H54 (cell line): ENCODE measurements at regions not wholly inside any gene's neighbourhood (a gene's known extent, or its start where the extent isn't known, plus 50 kb on each side); places are given as distances from the start of the nearest gene placed in this dataset.
"Not testable (repeated sequence)": the region's sequence is repeated elsewhere in the genome, so short reads cannot be mapped to it uniquely, and the experiment has no call there.

Experiments
- DNase-seq: peaks from one replicate; pipeline ENCODE4 v3.0.0; 2011; ENCODE audit warnings: low spot score, mixed read lengths; ENCODE audit not compliant: insufficient read length
- FAIRE-seq: peaks from 3 replicates; lab custom pipeline; 2011; peaks lifted over from hg19 to GRCh38; lab: Jason Lieb, UNC
- POLR2A ChIP-seq: IDR thresholded peaks from 2 replicates; pipeline ENCODE4 v1.6.1; 2011; ENCODE audit warnings: low read depth, mild to moderate bottlenecking, low read length

DNA sequence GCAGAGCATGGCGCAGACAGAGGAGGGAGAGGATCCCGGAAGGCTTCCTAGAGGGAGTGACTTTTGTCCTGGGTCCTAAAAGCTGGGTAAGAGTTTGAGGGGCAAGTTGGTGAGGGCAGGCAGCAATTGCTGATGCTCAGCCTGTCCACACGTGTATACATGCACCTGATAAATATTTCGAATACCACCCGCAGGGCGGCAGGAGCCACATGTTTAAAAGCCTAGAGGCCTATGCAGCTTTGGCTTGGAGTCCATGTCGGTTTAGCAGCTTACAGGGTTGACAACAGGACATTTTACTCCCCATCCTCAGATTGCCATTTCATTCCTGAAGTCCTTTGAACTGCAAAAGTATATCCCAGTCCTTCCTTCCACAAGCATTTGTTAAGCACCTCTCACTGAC is 99.1 kb downstream of the KATNIP start:
- FAIRE-seq (no peak), DNase-seq (no peak)
- TF ChIP-seq POLR2A: no peak

DNA sequence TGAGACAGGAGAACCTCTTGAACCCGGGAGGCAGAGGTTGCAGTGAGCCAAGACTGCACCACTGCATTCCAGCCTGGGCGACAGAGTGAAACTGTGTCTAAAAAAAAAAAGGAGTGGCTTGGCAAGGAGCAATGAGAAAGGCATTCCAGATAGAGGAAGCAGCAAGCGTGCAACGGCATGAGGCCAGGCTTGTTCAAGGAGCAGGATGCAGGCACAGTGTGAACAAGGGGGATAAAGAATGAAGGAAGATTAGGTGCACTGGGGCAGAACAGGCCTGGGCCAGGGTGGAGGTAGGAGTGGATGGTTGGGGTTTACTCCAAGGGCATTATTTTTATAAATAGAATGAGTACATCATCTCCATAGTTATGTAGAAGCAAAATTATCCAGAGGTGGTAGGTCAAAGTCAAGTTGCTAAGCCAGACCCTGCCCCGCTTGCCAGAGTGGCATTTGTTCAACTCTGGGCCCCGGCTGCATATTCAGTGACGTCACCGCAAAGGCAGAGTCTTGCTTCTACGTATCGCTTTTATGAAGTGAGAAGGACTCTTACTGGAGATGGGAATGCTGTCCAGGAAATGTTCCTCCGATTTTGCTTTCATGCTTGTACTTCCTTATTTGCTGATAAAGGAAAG is 100.2 kb downstream of the KATNIP start:
- TF ChIP-seq POLR2A: no peak
- DNase-seq (no peak), FAIRE-seq (no peak)

DNA sequence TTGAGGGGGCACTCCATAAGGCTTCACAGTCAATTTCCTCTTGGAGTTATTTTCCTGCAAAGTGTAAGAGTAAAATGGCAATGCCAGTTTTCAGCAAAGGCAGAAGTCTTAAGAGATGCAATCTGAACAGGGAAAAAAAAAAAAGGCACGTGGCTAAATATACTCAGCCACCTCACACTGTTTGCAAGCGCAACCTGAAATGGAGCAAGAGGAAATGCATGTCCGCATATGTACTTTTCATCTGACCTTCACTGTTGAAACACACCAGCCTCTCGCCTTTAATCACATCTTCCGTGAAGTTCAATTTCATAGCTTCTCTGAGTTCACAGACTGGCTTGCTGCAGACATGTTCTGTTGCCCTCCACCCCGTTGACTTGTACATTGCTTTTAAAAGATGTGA is 101.4 kb downstream of the KATNIP start:
- FAIRE-seq: no peak
- DNase-seq: no peak
- no peak for TF ChIP-seq POLR2A

DNA sequence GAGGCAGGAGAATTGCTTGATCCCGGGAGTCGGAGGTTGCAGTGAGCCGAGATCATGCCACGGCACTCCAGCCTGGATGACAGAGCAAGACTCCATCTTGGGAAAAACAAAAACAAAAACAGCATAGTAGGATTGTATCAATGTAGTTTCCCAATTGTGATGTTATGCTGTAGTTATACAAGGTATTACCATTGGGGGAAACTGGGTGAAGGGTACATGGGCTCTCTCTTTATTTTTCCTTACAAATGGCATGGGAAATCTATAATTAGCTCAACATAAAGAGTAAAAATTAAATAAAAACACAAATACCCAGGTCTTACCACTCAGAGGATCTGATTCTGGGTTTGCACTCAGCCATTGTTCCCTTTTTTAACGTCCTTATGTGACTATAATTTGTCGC is 107.9 kb downstream of the KATNIP start:
- no peak for FAIRE-seq
- no peak for TF ChIP-seq POLR2A

DNA sequence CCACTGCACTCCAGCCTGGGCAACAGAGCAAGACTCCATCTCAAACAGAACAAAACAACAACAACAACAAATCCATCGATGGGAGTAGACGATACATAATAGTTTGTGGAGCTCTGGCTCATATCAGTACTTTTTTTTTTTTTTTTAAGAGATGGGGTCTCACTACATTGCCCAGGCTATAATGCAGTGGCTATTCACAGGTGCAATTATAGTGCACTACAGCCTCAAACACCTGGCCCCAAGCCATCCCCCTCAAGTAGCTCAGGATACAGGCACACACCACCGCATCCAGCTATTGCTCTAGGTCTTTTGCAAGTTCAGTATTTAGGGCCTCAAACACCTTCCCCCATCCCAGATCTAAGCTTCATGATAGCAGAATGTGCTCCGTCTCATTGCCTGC is 110.6 kb downstream of the KATNIP start:
- TF ChIP-seq POLR2A: no peak
- no peak for FAIRE-seq
- no peak for DNase-seq

More for the DNA sequence above, 107.9 kb downstream of the KATNIP start:
- DNase-seq: no peak

DNA sequence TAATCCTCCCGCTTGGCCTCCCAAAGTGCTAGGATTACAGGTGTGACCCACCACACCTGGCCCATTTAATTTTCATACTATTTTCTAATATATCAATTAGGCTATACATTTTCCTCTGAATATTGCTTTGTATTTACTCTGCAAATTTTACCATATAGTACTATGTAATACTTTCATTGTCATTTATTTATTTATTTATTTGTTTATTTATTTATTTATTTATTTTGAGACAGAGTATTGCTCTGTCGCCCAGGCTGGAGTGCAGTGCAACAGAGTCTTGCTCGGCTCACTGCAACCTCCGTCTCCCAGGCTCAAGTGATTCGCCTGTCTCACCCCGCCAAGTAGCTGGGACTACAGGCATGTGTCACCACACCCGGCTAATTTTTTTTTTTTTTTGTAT is 113.3 kb downstream of the KATNIP start:
- not testable (repeated sequence) for DNase-seq, FAIRE-seq

DNA sequence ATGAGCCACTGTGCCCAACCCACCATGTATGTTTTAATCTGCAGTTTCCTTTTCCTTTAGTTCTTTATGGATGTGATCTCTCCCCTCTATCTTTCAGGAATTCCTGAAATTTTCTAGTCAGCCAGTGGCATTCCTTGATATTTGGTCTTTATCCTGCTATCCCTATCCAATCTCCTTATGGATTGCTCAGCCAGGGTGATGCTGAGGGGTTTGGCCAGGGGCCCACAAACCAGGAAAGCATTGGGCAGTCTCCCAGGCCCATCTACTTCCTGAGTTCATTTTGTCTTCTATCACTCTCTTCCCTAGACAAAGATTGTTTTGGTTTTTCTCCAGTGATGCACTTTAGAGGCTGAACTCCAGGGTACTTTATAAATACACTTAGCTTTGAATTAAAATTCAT is 115.9 kb downstream of the KATNIP start:
- no peak for TF ChIP-seq POLR2A
- FAIRE-seq: no peak
- no peak for DNase-seq

DNA sequence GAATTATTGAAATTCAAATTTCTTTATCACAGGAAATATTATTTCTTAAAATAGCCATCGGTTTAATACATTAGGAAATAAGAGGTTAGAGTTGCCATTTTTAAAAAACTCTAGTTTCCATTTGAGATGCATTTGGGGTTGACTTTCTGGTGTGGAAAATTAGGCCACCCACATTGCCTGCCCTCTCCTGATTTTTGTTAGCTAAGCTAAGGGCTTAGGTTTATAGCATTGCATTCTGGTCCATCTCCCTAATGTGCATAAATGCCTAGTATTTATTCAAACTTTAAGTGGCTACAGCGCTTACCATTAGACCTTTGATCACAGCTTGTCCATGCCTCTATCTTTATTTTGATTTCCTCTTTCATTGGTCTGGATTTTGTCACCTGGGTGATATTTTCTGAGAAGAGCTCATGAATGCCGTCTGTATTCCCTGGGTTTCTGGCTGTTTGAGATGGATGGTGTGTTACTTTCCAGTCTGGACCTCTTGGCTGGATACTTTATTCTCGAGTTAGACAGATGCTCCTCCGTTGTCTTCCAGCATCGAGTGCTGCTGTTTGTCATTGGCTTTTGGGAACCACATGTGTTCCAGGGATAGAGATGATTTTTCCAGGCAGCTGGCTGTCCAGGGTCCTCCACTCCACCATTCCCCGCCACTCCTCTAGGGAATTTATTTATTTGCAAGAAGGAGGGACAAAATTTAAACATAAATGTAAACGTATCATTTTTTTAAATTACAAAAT is 120.3 kb downstream of the KATNIP start:
- TF ChIP-seq POLR2A: no peak
- FAIRE-seq (no peak), DNase-seq (no peak)

DNA sequence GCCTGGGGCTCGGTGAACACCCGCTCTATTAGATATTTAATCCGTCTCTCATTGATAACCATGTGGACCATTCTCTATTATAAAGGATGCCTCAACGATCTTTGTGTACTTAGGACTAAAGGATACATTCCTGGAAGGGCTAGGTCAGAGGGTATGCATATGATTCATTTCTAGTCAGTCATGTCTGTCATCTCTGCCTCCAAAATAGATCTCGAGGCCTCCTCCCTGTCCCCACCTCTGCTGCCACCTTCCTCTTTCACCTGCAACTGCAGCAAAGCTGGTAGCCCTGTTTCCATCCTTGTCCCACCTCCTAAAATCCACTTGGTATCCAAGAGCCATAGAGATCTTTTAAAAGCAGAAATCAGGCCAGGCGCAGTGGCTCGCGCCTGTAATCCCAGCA is 121.5 kb downstream of the KATNIP start:
- FAIRE-seq (no peak), DNase-seq (no peak)
- TF ChIP-seq POLR2A: no peak

DNA sequence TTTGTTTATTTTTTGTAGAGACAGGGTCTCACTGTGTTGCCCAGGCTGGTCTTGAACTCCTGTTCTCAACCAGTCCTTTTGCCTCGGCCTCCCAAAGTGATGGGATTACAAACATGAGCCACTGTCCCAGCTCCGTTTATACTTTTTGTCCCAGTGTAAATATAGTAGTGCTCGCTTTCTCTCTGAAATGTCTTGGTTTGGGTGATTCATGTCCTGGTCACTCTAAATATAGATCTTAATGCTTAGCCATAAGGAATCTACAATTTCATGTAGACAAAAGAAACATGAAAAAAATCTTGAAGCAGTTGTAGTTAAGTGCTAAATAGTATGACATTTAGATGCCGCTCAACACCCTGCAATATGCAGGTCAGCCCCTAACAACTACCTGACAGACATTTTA is 126.9 kb downstream of the KATNIP start:
- no peak for FAIRE-seq
- no peak for DNase-seq
- TF ChIP-seq POLR2A: no peak

DNA sequence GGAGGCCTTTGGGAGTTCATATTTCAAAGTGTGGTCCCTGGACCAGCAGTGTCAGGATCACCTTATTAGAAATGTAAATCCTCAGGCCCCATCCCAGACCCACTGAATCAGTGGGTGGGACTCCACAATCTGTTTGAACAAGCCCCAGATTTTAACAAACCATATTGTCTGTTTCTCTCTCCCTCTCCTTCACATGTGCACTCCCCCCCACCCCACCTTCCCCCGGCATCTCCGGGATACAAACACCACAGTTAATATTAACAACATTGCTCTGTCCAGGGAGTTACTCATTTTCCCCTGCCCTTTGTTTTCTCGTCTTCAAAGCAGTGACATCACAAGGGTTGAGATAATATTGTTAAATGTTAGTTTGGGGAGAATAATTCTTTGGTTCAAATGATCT is 127.3 kb downstream of the KATNIP start:
- DNase-seq (no peak), FAIRE-seq (no peak)

DNA sequence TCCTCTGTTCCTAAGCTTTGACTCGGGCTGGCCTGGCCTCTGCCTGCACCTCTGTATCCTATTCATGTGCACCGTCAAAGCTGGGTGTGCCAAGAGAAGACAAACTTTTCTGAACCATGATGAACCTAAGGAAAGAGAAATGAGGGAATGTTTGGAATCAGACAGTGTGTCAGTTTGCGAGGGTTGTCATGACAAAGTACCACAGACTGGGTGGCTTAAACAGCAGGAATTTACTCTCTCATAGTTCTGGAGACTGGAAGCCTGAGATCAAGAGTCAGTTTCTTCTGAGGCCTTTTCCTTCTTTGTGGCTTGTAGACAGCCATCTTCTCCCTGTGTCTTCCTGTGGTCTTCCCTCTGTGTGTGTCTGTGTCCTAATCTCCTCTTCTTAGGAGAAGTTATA is 129.0 kb downstream of the KATNIP start:
- FAIRE-seq: no peak
- TF ChIP-seq POLR2A: no peak

More for the DNA sequence above, 127.3 kb downstream of the KATNIP start:
- no peak for TF ChIP-seq POLR2A

DNA sequence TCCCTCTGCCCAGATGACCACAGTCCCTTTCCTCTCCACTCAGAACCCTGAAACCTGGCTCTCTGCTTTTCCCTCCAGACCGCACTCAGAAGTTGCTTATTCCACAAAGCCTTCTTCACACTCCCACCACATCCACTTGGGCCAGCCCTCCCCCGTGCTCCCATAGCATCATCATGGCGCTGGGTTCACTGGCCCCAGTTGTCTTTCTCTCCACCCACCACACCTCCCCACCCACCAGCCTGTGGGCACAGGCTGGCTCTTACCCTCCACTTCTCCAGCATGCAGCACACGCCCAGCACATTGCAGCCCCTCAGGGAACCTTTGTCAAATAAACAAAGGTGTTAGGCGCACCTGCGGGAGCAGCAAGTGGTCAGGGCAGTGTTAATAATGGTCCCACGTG is 130.0 kb downstream of the KATNIP start:
- DNase-seq: no peak
- no peak for TF ChIP-seq POLR2A
- no peak for FAIRE-seq

More for the DNA sequence above, 129.0 kb downstream of the KATNIP start:
- no peak for DNase-seq

DNA sequence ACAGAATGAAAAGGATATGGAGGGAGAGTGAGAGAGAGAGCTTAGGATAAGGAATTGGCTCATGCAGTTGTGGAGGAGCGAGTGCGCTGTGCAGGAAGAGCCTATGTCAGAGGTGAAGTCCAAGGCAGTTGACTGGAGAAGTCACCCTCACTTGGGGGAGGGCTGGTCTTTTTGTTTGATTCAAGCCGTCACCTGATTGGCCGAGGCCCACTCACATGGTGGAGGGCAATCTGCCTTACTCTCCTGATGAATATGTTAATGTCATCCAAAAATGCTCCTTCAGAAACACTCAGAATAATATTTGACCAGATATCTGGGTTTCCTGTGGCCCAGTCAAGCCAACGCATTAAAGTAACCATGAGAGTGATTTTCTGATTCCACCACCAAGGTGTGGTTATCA is 131.7 kb downstream of the KATNIP start:
- TF ChIP-seq POLR2A: no peak
- no peak for DNase-seq
- no peak for FAIRE-seq

DNA sequence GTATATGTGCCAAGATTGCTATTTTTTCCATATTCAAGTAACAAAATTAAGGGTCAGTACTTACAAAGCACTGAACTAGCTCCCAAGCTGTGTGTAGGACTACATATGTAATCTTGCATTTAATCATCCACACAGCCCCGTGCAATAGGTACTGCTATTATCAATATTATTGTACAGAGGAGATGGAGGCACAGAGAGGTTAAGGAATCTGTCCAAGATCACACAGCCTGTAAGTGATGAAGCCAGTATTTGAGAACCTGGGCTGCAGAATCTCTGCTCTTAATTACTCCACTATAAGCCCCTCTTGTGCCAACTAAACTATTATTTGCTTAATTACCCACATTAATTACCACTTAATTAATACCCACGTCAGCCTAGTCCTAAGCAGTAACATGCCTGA is 134.1 kb downstream of the KATNIP start:
- DNase-seq: no peak
- FAIRE-seq: no peak
- no peak for TF ChIP-seq POLR2A

DNA sequence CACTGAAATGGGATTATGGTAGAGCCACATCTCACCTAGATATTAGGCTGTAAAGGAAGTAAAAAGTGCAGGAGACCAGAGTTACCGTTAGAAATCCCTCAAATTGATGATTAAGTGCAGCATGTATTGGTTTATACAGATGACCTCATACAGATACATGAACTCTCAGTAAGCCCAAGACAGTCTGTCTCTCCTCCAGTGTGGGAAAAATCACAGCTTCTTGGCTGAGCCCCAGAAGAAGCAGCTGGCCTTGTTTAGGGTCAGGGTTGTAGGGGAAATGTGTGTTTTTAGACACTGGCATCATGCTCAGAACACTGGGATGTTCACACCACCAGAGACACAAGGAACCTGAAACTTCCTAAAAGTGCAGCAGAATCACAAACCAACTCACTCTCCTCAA is 135.9 kb downstream of the KATNIP start:
- no peak for FAIRE-seq
- DNase-seq: no peak
- no peak for TF ChIP-seq POLR2A
